Skin epidermis (tissue), 12 donors: ENCODE measurements at regions not wholly inside any gene's neighbourhood (a gene's known extent, or its start where the extent isn't known, plus 50 kb on each side); places are given as distances from the start of the nearest gene placed in this dataset.
"Not testable (repeated sequence)": the region's sequence is repeated elsewhere in the genome, so short reads cannot be mapped to it uniquely, and the experiment has no call there.

ENCODE experiments used
- H3K27ac ChIP-seq, 21 experiments: fragments of 200-600 bp; sonication (generic) in 11 of 21; one replicate each; pipeline ENCODE4 v1.5.0; 2020; ENCODE audit warnings: mild to moderate bottlenecking in 3 of 21, inconsistent platforms in 2 of 21, moderate library complexity in 2 of 21
- H3K4me3 ChIP-seq, 7 experiments: fragments of 200-600 bp; sonication (generic) in 2 of 7; one replicate each; pipeline ENCODE4 v1.5.0; 2020; ENCODE audit warnings: inconsistent platforms in 2 of 7, mild to moderate bottlenecking in 2 of 7, moderate library complexity in 1 of 7

GRCh38 chr2:58698620-58699019 lies 457.5 kb upstream of the FANCL start:
- Histone ChIP-seq H3K4me3 (no peak overlapping the region), H3K27ac (no peak overlapping the region)

DNA sequence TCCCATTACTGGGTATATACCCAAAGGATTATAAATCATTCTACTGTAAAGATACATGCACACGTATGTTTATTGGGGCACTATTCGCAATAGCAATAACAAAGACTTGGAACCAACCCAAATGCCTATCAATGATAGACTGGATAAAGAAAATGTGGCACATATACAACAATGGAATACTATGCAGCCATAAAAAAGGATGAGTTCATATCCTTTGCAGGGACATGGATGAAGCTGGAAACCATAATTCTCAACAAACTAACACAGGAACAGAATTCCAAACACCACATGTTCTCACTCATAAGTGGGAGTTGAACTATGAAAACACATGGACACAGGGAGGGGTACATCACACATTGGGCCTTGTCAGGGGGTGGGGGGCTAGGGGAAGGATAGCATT lies 453.0 kb upstream of the FANCL start:
- H3K27ac ChIP-seq, H3K4me3 ChIP-seq: not testable (repeated sequence)

GRCh38 chr2:58691041-58691440 lies 449.9 kb upstream of the FANCL start:
- not testable (repeated sequence) for H3K4me3 ChIP-seq, H3K27ac ChIP-seq

GRCh38 chr2:58688813-58689212 lies 447.7 kb upstream of the FANCL start:
- no peak overlapping the region for H3K4me3 ChIP-seq
- no peak overlapping the region for H3K27ac ChIP-seq

GRCh38 chr2:58686776-58687175 lies 445.7 kb upstream of the FANCL start:
- Histone ChIP-seq H3K4me3 (no peak overlapping the region), H3K27ac (no peak overlapping the region)

DNA sequence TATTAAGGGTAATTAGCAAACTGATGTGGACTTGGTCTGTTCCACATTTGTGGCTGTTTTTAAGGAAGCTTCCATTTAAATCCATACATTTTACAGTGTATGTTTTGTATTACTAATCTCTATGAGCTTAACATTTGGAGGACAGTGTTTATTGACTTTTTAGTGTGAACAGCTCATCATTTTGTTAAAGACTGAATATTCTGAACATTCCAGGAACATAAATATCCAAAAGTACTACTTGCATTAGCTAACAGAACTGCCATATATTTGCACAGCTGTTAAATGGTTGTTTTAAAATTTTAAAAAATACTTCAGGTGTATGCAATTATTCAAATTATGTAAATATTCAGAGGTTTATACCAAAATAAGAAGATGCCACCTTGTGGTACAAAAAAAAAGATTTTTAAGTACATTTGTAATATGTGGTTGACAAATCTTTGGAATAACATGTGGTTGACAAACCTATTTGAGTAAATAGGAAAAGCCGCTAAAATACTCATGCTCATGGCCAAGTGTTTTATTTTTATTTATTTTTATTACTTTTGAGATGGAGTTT lies 439.7 kb upstream of the FANCL start:
- no peak overlapping the region for H3K4me3 ChIP-seq
- no peak overlapping the region for H3K27ac ChIP-seq

DNA sequence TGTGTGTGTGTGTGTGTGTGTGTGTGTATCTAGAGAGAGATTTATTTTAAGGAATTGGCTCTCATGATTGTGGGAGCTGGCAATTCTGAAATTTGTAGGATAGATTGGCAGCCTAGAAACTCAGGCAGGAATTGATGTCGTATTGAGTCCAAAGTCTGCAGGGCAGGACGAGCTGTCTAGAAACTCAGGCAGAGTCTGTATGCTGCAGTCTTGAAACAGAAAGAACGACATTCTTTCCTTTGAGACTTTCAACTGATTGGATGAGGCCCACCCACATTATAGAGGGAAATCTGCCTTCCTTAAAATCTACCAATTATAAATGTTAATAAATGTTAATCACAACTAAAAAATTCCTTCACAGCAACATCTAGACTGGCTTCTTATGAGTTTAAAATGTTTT lies 436.6 kb upstream of the FANCL start:
- no peak overlapping the region for H3K27ac ChIP-seq
- no peak overlapping the region for H3K4me3 ChIP-seq

GRCh38 chr2:58671675-58672074 lies 430.6 kb upstream of the FANCL start:
- Histone ChIP-seq H3K27ac (no peak overlapping the region), H3K4me3 (no peak overlapping the region)

- no peak overlapping the region for H3K27ac ChIP-seq
- no peak overlapping the region for H3K4me3 ChIP-seq
These were observed 428.9 kb upstream of the FANCL start for GRCh38 chr2:58669998-58670397.

DNA sequence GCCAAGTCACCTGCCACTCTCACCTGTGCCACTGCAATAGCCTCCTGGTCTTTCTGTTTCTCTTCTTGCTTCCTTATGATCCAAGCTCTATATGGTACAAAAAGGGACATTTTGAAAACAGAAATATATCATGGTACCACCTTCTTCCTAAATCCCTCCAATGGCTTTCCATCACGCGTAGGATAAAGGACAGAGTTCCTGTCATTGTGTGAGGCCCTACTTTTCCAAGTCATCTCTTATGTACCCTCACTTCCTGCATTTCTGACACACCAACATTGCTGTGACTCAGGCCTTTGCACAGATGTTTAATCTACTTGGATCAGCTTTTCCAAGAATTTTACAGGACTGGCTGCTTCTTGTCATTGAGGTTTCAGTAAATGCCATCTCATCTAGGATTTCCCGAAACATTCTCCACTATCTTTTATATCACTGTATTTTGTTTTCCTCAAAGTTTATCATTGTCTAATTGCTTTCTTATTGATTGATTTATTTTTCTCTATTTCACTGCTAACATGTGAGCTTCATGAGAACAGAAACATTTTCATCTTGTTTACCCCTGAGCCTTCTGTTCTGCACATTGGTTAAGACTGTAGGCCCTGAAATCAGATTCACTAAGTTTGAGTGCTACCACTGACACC lies 426.1 kb upstream of the FANCL start:
- Histone ChIP-seq H3K4me3 (no peak overlapping the region), H3K27ac (no peak overlapping the region)

DNA sequence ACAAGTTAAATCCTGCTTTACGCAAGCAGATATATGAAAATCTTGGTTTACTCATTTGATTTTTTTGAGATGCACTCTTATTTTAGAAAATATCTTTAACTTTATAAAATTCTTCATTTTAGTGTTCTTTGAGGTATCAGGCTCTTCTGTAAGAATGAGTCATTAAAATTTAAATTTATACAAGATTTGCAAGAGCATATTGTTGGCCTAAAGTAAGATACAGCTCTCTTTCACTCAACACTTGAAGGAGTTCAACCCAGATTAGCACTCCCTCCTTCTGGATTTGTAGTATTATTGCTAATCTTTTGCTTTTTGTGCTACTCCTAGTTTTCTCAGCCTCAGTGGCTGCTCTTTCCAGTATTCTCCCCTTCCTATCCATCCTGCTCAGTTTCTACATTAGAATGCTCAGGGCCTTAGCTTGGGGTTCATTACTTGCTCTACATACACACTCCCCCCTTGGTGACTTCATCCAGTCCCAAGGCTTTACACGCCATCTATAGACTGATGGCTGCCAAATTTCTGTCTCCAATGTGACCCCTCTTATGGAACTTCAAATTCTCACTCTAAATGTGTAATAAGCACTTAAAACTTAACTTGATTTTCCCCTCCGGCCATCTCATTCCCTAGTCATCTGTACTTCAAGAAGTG lies 425.3 kb upstream of the FANCL start:
- H3K4me3 ChIP-seq, result no peak overlapping the region
- H3K27ac ChIP-seq, result no peak overlapping the region

DNA sequence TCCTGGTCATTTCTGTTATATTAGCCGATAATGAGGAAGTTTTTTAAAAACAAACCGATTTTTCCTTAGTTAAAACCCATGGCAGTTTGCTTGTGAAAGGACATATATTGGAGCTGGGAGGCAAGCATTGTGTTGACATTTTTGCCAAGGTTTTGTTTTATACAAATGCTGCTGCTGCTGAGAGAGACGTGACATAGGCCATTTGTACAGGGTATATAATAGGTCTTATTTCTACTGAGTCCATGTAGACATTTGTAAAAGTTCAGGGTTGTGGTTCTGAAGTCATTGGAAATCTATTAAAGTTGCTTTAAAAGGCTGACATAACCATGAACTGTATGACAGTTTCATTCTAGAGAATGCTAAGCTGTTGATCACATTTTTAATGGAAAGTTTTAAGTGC lies 424.0 kb upstream of the FANCL start:
- H3K4me3 ChIP-seq, result no peak overlapping the region
- H3K27ac ChIP-seq, result no peak overlapping the region

DNA sequence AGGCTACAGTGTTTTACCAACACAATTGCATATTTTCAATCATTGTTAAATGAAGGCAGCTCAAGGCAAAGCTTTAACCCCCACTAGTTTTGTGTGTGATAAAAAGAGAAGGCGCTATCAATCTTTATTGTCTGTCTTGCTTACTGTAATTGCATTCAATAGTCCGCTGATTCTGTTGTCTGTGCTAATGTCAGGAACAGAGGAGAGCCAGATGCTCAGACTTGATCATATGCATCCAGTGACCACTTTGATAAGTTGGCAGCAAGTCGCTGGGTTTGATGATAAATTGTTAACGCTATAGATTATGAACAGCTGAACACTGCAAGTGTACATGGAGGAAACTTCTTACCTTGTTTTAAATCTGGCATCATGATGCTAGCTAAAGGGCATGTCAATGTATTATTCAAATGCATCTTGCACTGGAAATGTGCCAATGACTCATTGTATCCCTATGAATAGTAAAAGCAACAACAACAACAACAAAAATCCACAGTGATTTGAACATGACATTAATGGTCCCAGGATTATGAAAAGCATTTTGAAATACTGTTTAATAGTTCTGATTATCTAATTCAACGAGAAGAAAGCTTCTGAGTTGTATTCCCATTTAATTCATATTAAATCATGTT lies 423.5 kb upstream of the FANCL start:
- Histone ChIP-seq H3K4me3 (no peak overlapping the region), H3K27ac (no peak overlapping the region)

GRCh38 chr2:58660046-58660445 lies 418.9 kb upstream of the FANCL start:
- H3K4me3 ChIP-seq, result no peak overlapping the region

DNA sequence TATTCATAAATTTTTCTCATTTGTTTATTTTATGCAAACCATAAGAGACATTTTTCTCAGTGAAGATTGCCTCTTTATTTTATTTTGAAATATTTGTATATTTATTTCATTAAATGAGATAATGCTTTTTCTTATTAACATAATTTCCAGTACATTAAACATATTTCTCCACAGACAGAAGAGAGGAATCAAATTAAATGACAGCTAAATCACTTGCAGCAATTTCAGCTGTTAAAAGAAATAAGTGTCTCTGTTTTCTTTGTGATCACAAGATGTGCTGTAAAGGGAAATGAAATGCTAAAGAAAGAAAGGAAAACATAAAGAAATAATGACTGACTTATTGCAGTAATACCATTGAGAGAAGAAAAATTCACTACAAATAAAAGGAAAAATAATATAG lies 414.0 kb upstream of the FANCL start:
- H3K4me3 ChIP-seq, result no peak overlapping the region

More at GRCh38 chr2:58660046-58660445, 418.9 kb upstream of the FANCL start:
- no peak overlapping the region for H3K27ac ChIP-seq

GRCh38 chr2:58651930-58652329 lies 410.8 kb upstream of the FANCL start:
- no peak overlapping the region for H3K4me3 ChIP-seq

More for the DNA sequence above, 414.0 kb upstream of the FANCL start:
- H3K27ac ChIP-seq, result no peak overlapping the region

GRCh38 chr2:58650781-58651180 lies 409.7 kb upstream of the FANCL start:
- H3K27ac ChIP-seq, result no peak overlapping the region
- no peak overlapping the region for H3K4me3 ChIP-seq

More at GRCh38 chr2:58651930-58652329, 410.8 kb upstream of the FANCL start:
- no peak overlapping the region for H3K27ac ChIP-seq

- no peak overlapping the region for H3K27ac ChIP-seq
- no peak overlapping the region for H3K4me3 ChIP-seq
These were observed 408.6 kb upstream of the FANCL start for GRCh38 chr2:58649756-58650155.

GRCh38 chr2:58645017-58645416 lies 403.9 kb upstream of the FANCL start:
- no peak overlapping the region for H3K4me3 ChIP-seq
- H3K27ac ChIP-seq, result no peak overlapping the region

GRCh38 chr2:58644451-58644850 lies 403.3 kb upstream of the FANCL start:
- Histone ChIP-seq H3K27ac (no peak overlapping the region), H3K4me3 (no peak overlapping the region)

DNA sequence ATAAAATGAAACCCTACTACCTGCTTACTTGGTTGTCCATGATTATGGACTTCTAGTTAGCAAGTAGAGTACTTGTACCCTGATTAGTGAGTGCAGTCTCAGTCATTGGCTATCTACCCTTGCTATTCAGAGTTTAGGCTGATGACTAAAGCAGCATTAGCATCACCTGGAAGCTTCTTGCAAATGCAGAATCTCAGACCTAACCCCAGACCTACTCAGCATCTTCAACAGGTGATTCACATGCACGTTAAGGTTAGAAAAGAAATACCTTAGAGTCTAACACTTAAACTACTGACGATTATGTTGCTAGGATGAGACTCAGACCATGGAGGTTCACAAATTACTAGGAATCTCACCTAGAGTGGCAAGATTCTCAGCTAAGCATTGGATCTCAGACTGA lies 399.9 kb upstream of the FANCL start:
- Histone ChIP-seq H3K4me3 (no peak overlapping the region), H3K27ac (no peak overlapping the region)
